Sigmoid colon (tissue), 6 donors: ENCODE measurements at regions not wholly inside any gene's neighbourhood (a gene's known extent, or its start where the extent isn't known, plus 50 kb on each side); places are given as distances from the start of the nearest gene placed in this dataset.

Source experiments
- DNase-seq: peaks from one replicate; pipeline ENCODE4 v3.0.0-alpha.2; 2019
- H3K27ac ChIP-seq, 4 donors: fragments of 200-600 bp; sonication (generic); one replicate each; pipeline ENCODE4 v1.5.1; 2016 to 2019; ENCODE audit warnings: mild to moderate bottlenecking in 1 of 4
- H3K27me3 ChIP-seq, 3 donors: fragments of 200-600 bp; sonication (generic); one replicate each; pipeline ENCODE4 v1.5.1; 2019; ENCODE audit warnings: mild to moderate bottlenecking in 1 of 3
- H3K36me3 ChIP-seq, 4 donors: fragments of 200-600 bp; sonication (generic); one replicate each; pipeline ENCODE4 v1.5.1; 2016 to 2019
- H3K4me1 ChIP-seq, 4 donors: fragments of 200-600 bp; sonication (generic); one replicate each; pipeline ENCODE4 v1.5.1; 2017 to 2019
- H3K4me3 ChIP-seq, 4 donors: fragments of 200-600 bp; sonication (generic); one replicate each; pipeline ENCODE4 v1.5.1; 2017 to 2019; ENCODE audit warnings: mild to moderate bottlenecking in 2 of 4, moderate library complexity in 1 of 4
- H3K9me3 ChIP-seq, 4 donors: fragments of 200-600 bp in 3 of 4; sonication (generic) in 3 of 4; one replicate each; pipeline versions ENCODE4 v1.5.1 to v1.6.1; 2013 to 2019
- EP300 ChIP-seq, 4 donors: sonication (generic); formaldehyde crosslinking; IDR thresholded peaks; one replicate each; pipeline ENCODE4 v1.6.1; 2017; ENCODE audit warnings: antibody characterized with exemption in 4 of 4
- POLR2A ChIP-seq, 2 donors: fragments of 450-650 bp; IDR thresholded peaks; one replicate each; pipeline ENCODE4 v1.6.1; 2016; ENCODE audit warnings: antibody characterized with exemption in 2 of 2, mild to moderate bottlenecking in 2 of 2, moderate library complexity in 2 of 2
- POLR2AphosphoS5 ChIP-seq, 4 donors: sonication (generic); formaldehyde crosslinking; IDR thresholded peaks; one replicate each; pipeline ENCODE4 v1.6.1; 2017; ENCODE audit warnings: antibody characterized with exemption in 4 of 4
- WGBS, 2 donors: extraction: QIAGEN DNeasy Blood & Tissue Kit; methylation state at CpG; one replicate each; pipeline ENCODE4 v1.1.7; 2013; 5-methylcytosine and 5-hydroxymethylcytosine counted together
- intact Hi-C: fragments of 100-400 bp; cut with DNase I; formaldehyde crosslinking; loops from one replicate; pipeline ENCODE4 v1.15.1; 2023
- TF ChIP-seq, protein P1 (sequence below), 4 experiments: fragments of 450-650 bp in 3 of 4; fragments of 200-600 bp in 1 of 4; IDR thresholded peaks; one replicate each; pipeline ENCODE4 v1.5.1; 2016 to 2019; ENCODE audit warnings: antibody characterized with exemption in 4 of 4, mild to moderate bottlenecking in 3 of 4, moderate library complexity in 2 of 4
- donor health status: healthy with polysubstance abuse.
- donor health status: healthy.

DNA sequence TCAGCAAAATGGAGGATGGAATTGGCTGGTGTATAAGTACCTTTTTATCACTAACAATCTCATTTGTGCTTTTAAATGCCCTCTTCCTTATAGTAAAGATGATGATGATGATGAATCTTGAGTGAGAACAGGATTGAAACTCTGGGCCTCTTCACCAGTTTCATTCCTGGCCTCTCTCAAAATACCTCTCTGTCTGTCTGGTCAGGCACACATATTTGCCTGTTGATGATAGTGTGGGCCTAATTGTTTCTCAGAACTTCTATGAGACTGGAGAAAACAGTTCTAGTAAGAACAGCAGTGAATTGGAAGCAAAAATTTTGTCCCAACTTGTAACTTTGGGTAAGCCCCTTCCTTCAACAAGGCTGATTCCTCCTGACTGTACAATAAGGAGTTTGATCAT, 94.4 kb upstream of the RGS4 start:
- Histone ChIP-seq H3K36me3 (no peaks in the 10 kb centered on the region), H3K27ac (no peak overlapping the region), H3K4me1 (no peaks in the 10 kb centered on the region), H3K27me3 (no peaks in the 10 kb centered on the region), H3K4me3 (no peak overlapping the region), H3K9me3 (no peaks in the 10 kb centered on the region)
- no peak for DNase-seq
- intact Hi-C loops, result no loop called here
- TF ChIP-seq, protein P1, sequence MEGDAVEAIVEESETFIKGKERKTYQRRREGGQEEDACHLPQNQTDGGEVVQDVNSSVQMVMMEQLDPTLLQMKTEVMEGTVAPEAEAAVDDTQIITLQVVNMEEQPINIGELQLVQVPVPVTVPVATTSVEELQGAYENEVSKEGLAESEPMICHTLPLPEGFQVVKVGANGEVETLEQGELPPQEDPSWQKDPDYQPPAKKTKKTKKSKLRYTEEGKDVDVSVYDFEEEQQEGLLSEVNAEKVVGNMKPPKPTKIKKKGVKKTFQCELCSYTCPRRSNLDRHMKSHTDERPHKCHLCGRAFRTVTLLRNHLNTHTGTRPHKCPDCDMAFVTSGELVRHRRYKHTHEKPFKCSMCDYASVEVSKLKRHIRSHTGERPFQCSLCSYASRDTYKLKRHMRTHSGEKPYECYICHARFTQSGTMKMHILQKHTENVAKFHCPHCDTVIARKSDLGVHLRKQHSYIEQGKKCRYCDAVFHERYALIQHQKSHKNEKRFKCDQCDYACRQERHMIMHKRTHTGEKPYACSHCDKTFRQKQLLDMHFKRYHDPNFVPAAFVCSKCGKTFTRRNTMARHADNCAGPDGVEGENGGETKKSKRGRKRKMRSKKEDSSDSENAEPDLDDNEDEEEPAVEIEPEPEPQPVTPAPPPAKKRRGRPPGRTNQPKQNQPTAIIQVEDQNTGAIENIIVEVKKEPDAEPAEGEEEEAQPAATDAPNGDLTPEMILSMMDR (IDR thresholded peaks at IDR 0.05), result no peak
- no peak for TF ChIP-seq POLR2A (IDR thresholded peaks at IDR 0.05)
- no peak for TF ChIP-seq EP300 (IDR thresholded peaks at IDR 0.05)
- TF ChIP-seq POLR2AphosphoS5 (IDR thresholded peaks at IDR 0.05), result no peak

DNA sequence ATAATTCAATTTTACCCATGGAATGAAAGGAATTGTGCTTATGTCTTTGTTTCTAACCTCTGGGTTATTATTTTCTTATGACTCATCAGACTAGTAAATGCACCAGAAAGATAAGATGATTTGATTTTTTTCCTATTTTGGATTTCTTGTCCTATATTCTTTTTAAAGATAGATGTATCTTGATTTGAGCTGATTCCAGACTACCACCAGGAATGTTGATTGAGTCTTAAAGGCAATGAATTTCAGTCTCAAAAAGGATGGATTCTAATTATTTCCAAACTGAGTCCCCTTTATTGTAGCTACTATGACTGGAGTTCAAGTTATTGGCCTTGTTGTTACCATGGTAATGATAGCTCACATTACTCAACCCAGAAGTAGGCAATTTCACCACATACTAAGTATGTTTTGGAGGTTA, 95.8 kb upstream of the RGS4 start:
- intact Hi-C loops, result no loop called here
- no peak for TF ChIP-seq EP300 (IDR thresholded peaks at IDR 0.05)
- TF ChIP-seq, protein P1 (IDR thresholded peaks at IDR 0.05), result no peak
- TF ChIP-seq POLR2AphosphoS5 (IDR thresholded peaks at IDR 0.05), result no peak
- no peak for TF ChIP-seq POLR2A (IDR thresholded peaks at IDR 0.05)

DNA sequence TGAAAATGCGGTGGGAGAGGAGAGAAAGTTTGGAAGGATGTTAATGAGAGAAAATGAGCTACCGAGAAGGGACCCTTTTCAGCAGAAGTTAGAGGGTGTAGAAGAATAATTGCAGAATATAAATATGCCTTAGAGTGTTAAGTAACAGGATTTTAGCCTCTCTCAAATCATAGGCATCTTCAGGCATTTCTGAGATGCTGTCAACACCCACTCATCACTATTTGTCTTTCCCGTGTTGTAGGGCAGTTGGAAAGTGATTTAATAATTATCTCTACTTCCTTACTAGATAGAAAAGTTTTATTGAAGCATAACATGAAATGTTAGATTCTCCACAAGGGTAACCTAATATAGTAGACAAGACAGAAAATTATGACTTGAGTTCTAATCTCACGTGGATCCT, 96.4 kb upstream of the RGS4 start:
- intact Hi-C loops, result no loop called here
- no peak overlapping the region for H3K4me3 ChIP-seq
- H3K9me3 ChIP-seq, result no peaks in the 10 kb centered on the region
- H3K4me1 ChIP-seq, result no peaks in the 10 kb centered on the region
- no peak overlapping the region for H3K27ac ChIP-seq
- H3K27me3 ChIP-seq, result no peaks in the 10 kb centered on the region
- H3K36me3 ChIP-seq, result no peaks in the 10 kb centered on the region
- TF ChIP-seq, protein P1 (IDR thresholded peaks at IDR 0.05), result no peak
- TF ChIP-seq EP300 (IDR thresholded peaks at IDR 0.05) (no peak), POLR2A (IDR thresholded peaks at IDR 0.05) (no peak), POLR2AphosphoS5 (IDR thresholded peaks at IDR 0.05) (no peak)
- no peak for DNase-seq
- 72 to 84% methylated on average over 4 of the region's 4 CpGs for WGBS, 2 donors

More for the DNA sequence above, 95.8 kb upstream of the RGS4 start:
- no peaks in the 10 kb centered on the region for H3K27me3 ChIP-seq
- H3K4me3 ChIP-seq, result no peak overlapping the region
- H3K27ac ChIP-seq, result no peak overlapping the region
- no peaks in the 10 kb centered on the region for H3K9me3 ChIP-seq
- no peaks in the 10 kb centered on the region for H3K36me3 ChIP-seq
- DNase-seq, result no peak
- H3K4me1 ChIP-seq, result no peaks in the 10 kb centered on the region

DNA sequence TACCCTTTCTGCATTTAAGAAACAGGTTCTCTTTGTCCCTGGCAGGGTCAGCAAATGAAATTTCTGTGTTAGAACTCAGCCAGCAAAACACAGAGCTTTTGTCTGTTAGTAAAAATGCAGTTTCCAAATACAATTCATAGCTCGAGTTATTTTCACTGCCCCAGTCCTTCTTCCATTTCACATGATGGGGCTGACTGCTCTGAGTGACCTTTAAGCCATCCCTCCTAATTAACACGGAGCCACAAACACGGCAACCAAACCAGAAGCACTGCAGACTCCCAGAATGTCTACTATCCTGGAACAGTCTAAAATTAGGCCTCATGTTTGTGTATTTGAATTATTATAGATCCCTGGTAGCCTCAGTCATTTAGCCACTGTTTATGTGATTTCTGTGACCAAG, 99.1 kb upstream of the RGS4 start:
- no peaks in the 10 kb centered on the region for H3K4me1 ChIP-seq
- TF ChIP-seq EP300 (IDR thresholded peaks at IDR 0.05) (no peak), POLR2A (IDR thresholded peaks at IDR 0.05) (no peak), POLR2AphosphoS5 (IDR thresholded peaks at IDR 0.05) (no peak)
- TF ChIP-seq, protein P1 (IDR thresholded peaks at IDR 0.05), result no peak
- intact Hi-C loops, result no loop called here
- no peaks in the 10 kb centered on the region for H3K9me3 ChIP-seq
- no peak overlapping the region for H3K4me3 ChIP-seq
- H3K27me3 ChIP-seq, result no peaks in the 10 kb centered on the region
- 34 to 63% methylated on average over 3 of the region's 3 CpGs for WGBS, 2 donors
- DNase-seq, result no peak
- no peak overlapping the region for H3K27ac ChIP-seq
- no peaks in the 10 kb centered on the region for H3K36me3 ChIP-seq

DNA sequence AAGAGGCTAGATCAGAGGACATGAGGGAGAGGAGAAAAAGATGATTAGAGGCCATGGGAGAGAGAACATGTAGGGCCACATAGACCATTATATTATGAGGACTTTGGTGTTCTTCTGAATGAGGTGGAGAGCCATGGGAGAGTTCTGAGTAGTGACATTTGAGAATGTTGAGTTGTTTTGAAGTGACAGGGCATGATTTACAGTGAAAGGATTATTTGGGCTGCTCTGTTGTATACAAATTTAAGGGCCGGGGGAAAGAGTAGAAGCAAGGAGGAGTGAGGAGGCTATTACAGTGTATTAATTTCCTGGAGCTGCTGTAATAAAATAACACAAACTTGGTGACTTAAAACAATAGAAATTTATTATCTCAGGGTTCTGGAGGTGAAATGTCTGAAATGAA, 102.5 kb upstream of the RGS4 start:
- WGBS, 2 donors, result 19 to 46% methylated on average over 1 of the region's 1 CpG
- no peak overlapping the region for H3K27ac ChIP-seq
- H3K36me3 ChIP-seq, result no peaks in the 10 kb centered on the region
- no peak overlapping the region for H3K4me3 ChIP-seq
- intact Hi-C loops, result no loop called here
- H3K27me3 ChIP-seq, result no peaks in the 10 kb centered on the region
- TF ChIP-seq, protein P1 (IDR thresholded peaks at IDR 0.05), result no peak
- no peak for TF ChIP-seq POLR2AphosphoS5 (IDR thresholded peaks at IDR 0.05)
- no peak for TF ChIP-seq EP300 (IDR thresholded peaks at IDR 0.05)
- no peak for TF ChIP-seq POLR2A (IDR thresholded peaks at IDR 0.05)
- no peak for DNase-seq
- H3K9me3 ChIP-seq, result no peaks in the 10 kb centered on the region
- H3K4me1 ChIP-seq, result no peaks in the 10 kb centered on the region
